ENCODE measurements at regions not wholly inside any gene's neighbourhood (a gene's known extent, or its start where the extent isn't known, plus 50 kb on each side); places are given as distances from the start of the nearest gene placed in this dataset.

DNA sequence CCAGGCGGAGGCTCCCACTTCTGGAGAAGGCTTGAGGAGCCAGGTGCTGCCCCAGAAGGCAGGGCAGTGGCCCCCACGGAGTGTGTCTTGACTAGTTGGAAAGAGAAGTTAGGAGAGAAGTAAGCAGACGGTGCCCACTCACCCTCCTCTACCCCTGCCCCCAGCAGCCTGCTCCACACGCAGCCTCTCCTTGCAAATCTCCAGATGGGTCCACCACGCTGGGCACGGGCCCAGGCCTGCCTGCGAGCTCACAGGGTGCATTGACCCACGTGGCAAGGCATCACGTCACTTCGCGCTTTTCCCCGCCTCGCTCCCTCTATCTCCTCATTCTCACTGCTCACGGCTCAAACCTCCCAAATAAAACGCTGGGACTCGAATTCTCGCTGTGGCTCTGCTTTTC is 71.8 kb upstream of the RAB12 start:
- DNase-seq = no peak
- no peaks in the 10 kb centered on the region for H3K36me3 ChIP-seq
- FAIRE-seq = no peak
- 78 to 84% methylated on average over 14 to 17 of the region's 17 CpGs for WGBS, 2 donors
- H3K4me3 ChIP-seq = no peak overlapping the region
- no peak overlapping the region for H3K27ac ChIP-seq
- ATAC-seq = no peak
- intact Hi-C loops (cut with DNase I) = no loop called here
- TF ChIP-seq, protein P1, sequence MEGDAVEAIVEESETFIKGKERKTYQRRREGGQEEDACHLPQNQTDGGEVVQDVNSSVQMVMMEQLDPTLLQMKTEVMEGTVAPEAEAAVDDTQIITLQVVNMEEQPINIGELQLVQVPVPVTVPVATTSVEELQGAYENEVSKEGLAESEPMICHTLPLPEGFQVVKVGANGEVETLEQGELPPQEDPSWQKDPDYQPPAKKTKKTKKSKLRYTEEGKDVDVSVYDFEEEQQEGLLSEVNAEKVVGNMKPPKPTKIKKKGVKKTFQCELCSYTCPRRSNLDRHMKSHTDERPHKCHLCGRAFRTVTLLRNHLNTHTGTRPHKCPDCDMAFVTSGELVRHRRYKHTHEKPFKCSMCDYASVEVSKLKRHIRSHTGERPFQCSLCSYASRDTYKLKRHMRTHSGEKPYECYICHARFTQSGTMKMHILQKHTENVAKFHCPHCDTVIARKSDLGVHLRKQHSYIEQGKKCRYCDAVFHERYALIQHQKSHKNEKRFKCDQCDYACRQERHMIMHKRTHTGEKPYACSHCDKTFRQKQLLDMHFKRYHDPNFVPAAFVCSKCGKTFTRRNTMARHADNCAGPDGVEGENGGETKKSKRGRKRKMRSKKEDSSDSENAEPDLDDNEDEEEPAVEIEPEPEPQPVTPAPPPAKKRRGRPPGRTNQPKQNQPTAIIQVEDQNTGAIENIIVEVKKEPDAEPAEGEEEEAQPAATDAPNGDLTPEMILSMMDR (IDR thresholded peaks at IDR 0.05) = no peak
- H3K4me1 ChIP-seq = no peaks in the 10 kb centered on the region
- H3K27me3 ChIP-seq = no peaks in the 10 kb centered on the region
- no peaks in the 10 kb centered on the region for H3K9me3 ChIP-seq

DNA sequence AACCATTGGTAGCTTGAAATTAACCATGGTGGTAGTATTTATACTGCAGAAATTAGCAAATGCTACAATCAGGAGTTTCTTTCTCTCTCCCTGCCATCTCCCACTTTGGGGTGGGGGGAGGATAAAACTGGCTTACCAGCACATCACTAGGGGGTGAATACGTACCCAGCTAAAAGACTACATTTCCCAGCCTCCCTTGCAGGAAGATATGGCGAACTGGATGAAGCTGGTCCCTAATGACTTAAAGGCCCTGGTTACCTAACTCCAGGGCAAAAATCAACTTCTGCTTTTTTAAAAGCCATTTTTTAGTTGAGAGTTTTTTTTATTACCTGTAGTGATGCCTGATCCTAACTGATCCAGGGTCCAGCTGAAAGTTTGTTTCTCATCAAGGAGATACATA is 70.3 kb upstream of the RAB12 start:
- Histone ChIP-seq H3K27ac (no peak overlapping the region), H3K36me3 (no peaks in the 10 kb centered on the region), H3K4me3 (no peak overlapping the region), H3K9me3 (no peaks in the 10 kb centered on the region), H3K4me1 (no peaks in the 10 kb centered on the region), H3K27me3 (no peaks in the 10 kb centered on the region)
- ATAC-seq = no peak
- intact Hi-C loops (cut with DNase I) = no loop called here
- 89 to 91% methylated on average over 2 of the region's 2 CpGs for WGBS, 2 donors
- no peak for FAIRE-seq
- TF ChIP-seq, protein P1 (IDR thresholded peaks at IDR 0.05) = no peak
- no peak for DNase-seq

DNA sequence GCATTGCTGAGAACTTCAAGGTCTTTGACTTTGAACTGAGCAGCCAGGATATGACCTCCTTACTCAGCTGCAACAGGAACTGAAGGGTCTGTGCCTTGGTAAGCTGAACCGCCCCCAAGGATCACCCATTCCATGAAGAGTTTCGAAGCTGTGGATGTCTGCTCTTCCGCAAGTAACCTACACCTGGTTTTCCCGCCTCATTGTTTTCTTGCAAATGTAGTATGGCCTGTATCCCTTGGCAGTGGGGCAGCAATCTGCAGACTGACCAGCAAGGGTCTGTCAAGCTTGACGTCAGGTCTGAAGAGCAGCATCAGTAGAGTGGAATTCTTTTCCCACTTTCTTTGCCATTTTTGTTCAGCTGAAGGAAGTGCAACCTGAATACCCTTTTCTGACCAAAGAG is 62.6 kb upstream of the RAB12 start:
- FAIRE-seq (no peak), ATAC-seq (no peak), DNase-seq (no peak)
- WGBS, 2 donors = 83 to 88% methylated on average over 5 of the region's 5 CpGs
- H3K9me3 ChIP-seq = no peaks in the 10 kb centered on the region
- no peaks in the 10 kb centered on the region for H3K4me1 ChIP-seq
- no peaks in the 10 kb centered on the region for H3K36me3 ChIP-seq
- TF ChIP-seq, protein P1 (IDR thresholded peaks at IDR 0.05) = no peak
- no peaks in the 10 kb centered on the region for H3K27me3 ChIP-seq
- H3K4me3 ChIP-seq = no peak overlapping the region
- H3K27ac ChIP-seq = no peak overlapping the region
- intact Hi-C loops (cut with DNase I) = no loop called here

DNA sequence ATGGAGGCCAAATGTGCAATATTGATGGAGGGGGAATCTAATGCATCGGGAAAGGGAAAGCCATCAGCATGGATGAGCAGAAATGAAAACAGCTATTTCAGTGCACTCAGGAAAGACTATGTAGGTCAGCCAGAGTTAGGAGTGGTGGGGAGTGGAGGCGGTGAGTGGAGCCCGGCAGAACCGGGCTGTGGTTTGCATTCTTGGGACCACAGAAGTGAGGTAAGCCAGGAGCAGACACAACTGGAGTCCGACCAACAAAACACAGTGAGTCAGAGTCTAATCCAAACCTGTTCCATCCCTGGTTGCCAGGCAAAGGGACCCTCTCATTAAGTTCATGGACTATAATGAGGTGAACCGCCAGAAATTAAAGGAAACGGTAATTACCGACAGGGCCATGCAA is 61.1 kb upstream of the RAB12 start:
- H3K4me1 ChIP-seq = no peaks in the 10 kb centered on the region
- no peaks in the 10 kb centered on the region for H3K27me3 ChIP-seq
- H3K27ac ChIP-seq = no peak overlapping the region
- intact Hi-C loops (cut with DNase I) = no loop called here
- FAIRE-seq (no peak), ATAC-seq (peak in 1 of 4 donors; percentile 46), DNase-seq (no peak)
- H3K9me3 ChIP-seq = no peaks in the 10 kb centered on the region
- no peak overlapping the region for H3K4me3 ChIP-seq
- TF ChIP-seq, protein P1 (IDR thresholded peaks at IDR 0.05) = no peak
- H3K36me3 ChIP-seq = no peaks in the 10 kb centered on the region
- 80 to 82% methylated on average over 8 of the region's 8 CpGs for WGBS, 2 donors

DNA sequence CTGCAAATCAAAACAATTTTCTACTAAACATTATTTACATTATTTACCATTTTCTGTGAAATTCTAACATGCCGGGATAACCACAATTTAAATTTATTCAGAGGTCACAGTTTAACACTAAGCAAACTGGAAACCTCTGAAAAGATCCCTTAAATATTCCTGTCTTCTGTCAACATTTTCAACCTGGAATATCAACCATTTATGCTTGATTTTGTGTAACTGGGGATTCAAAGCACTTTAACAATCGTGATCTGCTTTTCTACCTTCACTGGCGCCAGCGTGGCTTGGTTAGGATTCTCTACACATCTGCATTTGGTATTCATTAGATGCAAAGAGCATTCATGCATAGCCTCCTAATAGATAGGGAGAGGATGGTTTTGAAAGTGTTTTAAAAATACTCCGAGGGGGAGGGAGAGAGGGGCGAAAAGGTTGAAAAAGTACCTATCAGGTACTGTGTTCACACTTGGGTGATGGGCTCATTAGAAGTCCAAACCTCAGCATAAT is 59.9 kb upstream of the RAB12 start:
- intact Hi-C loops (cut with DNase I) = no loop called here
- no peak overlapping the region for H3K4me3 ChIP-seq
- FAIRE-seq = no peak

More for the DNA sequence above, 59.9 kb upstream of the RAB12 start:
- H3K9me3 ChIP-seq = no peaks in the 10 kb centered on the region
- DNase-seq (no peak), ATAC-seq (no peak)
- no peaks in the 10 kb centered on the region for H3K27me3 ChIP-seq
- TF ChIP-seq, protein P1 (IDR thresholded peaks at IDR 0.05) = no peak
- 73 to 75% methylated on average over 6 of the region's 6 CpGs for WGBS, 2 donors
- no peaks in the 10 kb centered on the region for H3K4me1 ChIP-seq
- H3K27ac ChIP-seq = no peak overlapping the region
- H3K36me3 ChIP-seq = no peaks in the 10 kb centered on the region

Measured in pancreas (tissue), 10 donors.